ENCODE measurements at regions not wholly inside any gene's neighbourhood (a gene's known extent, or its start where the extent isn't known, plus 50 kb on each side); places are given as distances from the start of the nearest gene placed in this dataset.

DNA sequence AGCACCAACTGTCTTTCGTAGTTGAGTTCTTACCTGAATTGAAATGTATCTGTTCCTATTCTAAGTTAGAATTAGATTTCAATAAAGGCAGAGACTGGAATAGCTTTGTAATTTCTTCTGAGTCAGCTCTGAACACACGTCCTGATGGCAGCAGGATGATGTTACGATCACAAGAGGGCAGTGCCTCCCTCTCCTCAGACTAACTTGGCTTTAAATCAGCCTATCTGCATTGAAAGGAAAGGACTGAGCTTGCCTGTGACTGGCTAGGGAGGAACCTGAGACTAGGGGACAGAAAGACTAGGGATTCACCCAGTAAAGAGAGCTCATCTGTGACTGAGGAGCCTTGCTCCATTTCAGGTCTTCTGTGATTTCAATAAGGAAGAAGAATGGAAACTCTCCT lies 323.7 kb upstream of the OR4E1 start:
- TF ChIP-seq TAF1 (conservative IDR thresholded peaks at IDR 0.05), result no peak
- TF ChIP-seq, protein P1, sequence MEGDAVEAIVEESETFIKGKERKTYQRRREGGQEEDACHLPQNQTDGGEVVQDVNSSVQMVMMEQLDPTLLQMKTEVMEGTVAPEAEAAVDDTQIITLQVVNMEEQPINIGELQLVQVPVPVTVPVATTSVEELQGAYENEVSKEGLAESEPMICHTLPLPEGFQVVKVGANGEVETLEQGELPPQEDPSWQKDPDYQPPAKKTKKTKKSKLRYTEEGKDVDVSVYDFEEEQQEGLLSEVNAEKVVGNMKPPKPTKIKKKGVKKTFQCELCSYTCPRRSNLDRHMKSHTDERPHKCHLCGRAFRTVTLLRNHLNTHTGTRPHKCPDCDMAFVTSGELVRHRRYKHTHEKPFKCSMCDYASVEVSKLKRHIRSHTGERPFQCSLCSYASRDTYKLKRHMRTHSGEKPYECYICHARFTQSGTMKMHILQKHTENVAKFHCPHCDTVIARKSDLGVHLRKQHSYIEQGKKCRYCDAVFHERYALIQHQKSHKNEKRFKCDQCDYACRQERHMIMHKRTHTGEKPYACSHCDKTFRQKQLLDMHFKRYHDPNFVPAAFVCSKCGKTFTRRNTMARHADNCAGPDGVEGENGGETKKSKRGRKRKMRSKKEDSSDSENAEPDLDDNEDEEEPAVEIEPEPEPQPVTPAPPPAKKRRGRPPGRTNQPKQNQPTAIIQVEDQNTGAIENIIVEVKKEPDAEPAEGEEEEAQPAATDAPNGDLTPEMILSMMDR (IDR thresholded peaks at IDR 0.05; ENCODE audit: low read depth, low read length, missing input control), result no peak

All from liver (tissue), 3 donors.